GM12874 (cell line): ENCODE measurements at regions not wholly inside any gene's neighbourhood (a gene's known extent, or its start where the extent isn't known, plus 50 kb on each side); places are given as distances from the start of the nearest gene placed in this dataset.

Source experiments
- TF ChIP-seq, protein P1 (sequence below): IDR thresholded peaks from 2 replicates; pipeline ENCODE4 v1.5.1; 2011; ENCODE audit warnings: low read depth, mild to moderate bottlenecking, control low read depth, low read length, moderate library complexity; ENCODE audit not compliant: insufficient read depth

DNA sequence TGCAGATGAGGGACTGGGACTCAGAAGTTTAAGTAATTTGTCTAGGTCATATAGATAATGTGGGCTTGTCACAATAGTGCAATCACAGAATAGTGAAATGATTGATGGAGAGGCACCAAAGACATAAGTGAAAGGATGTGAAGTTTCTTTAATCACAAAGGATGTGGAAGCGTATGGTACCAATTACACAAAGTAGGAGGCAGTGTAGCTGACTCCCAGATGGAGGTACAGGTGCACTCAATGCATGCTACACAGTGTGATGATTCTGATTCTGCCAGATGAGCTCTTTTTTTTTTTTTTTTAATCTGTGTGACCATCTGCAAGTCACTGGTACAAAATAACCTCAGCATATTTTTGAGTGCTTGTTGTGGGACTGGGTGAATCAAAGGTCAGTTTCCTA lies 411.3 kb downstream of the SPRY1 start:
- TF ChIP-seq, protein P1, sequence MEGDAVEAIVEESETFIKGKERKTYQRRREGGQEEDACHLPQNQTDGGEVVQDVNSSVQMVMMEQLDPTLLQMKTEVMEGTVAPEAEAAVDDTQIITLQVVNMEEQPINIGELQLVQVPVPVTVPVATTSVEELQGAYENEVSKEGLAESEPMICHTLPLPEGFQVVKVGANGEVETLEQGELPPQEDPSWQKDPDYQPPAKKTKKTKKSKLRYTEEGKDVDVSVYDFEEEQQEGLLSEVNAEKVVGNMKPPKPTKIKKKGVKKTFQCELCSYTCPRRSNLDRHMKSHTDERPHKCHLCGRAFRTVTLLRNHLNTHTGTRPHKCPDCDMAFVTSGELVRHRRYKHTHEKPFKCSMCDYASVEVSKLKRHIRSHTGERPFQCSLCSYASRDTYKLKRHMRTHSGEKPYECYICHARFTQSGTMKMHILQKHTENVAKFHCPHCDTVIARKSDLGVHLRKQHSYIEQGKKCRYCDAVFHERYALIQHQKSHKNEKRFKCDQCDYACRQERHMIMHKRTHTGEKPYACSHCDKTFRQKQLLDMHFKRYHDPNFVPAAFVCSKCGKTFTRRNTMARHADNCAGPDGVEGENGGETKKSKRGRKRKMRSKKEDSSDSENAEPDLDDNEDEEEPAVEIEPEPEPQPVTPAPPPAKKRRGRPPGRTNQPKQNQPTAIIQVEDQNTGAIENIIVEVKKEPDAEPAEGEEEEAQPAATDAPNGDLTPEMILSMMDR: no peak

DNA sequence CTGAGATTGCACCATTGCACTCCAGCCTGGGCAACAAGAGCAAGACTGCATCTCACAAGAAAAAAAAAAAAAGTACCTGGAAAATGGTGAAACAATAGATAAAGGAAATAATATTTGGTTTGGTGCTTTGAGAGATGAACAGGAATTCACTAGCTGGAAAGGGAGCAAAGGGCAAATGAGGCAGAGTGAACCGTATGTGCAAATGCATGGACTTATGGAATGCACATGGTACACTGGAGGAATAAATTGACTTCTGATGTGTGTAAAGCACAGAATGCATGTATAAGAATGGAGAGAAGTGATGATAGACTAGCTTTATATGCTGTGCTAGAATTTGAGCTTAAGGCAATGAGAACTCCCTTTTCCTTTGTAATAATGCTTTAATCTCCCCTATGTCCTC lies 413.3 kb downstream of the SPRY1 start:
- TF ChIP-seq, protein P1: no peak

DNA sequence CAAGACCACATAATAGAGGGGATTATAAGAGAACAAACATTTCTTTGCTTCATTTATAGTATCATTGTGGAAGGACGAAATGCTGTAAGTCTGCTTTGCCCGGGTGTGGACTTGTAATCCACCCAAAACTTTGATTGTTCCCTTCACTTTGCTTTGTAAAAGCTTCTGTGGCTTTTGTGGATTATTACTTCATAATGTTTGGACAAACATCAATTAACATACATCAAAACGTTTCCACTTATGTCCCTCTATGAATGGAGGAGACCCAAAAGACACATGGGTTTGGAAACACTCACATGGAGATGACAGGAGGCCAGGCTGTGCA lies 415.4 kb downstream of the SPRY1 start:
- TF ChIP-seq, protein P1: no peak

DNA sequence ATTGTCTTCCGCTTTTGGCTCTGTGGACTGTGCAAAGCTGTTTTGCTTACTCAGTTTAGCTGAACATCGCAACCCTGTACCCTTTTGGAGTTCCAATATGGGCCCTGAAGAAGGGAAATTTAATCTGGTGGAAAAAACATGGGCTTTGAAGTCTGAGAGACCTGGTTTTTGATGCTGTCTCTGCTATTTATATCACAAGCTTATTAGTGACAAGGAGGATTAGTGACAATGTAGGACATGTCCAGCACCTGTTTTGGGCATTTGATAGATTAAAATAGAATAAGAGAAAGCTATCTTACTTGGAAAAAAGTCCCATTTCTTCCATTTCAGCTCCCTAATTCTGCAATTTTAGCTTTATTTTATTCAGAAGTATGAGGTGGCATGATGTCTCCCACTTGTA lies 417.3 kb downstream of the SPRY1 start:
- TF ChIP-seq, protein P1: no peak

DNA sequence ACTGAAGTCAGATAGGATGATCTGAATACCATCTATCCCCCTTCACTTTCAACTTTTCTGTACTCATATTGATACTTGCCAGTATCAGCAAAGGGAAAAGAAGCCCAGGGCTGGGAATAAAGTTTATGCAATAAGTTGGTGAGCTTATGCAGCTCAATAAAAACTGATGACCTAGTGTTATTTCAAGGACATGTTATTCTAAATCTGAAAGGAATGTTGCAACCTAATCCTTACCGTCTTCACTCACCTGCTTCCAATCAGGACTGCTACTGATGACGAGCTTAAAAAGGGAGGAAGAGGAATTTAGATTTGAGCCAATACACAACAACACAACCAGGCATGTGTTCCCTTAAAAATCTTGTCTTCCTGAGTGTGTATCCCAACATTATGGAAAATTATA lies 419.9 kb downstream of the SPRY1 start:
- TF ChIP-seq, protein P1: no peak

DNA sequence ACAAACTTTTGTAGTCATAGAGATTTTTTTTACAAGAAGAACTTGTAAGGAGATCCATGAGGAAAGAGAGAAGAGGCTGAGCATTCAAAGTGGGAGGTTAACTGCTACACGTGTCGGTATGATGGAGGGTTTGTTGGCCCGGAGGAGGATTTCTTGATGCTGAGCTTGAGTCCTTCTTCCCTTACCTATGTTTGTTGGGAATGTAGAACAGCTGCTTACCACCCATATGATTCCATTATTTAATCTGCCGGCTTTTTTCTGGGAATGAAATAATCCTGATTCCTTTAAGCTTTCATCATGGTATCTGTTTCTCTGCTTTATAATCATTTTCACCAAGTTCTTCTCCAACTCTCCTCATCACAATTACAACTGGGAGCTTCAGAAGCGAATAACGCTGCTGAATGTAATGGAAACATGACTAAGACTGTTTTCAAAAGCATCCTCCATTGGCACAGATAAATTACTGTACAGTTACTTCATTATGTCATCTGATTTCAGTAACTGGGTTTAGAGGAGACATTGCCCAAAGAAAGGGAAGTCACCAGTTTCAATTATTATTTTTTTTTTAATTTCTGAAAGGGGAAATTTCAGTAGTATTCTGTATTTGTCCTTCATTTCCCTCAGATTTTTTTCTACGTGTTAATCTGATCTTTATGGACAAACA lies 420.6 kb downstream of the SPRY1 start:
- TF ChIP-seq, protein P1: no peak

DNA sequence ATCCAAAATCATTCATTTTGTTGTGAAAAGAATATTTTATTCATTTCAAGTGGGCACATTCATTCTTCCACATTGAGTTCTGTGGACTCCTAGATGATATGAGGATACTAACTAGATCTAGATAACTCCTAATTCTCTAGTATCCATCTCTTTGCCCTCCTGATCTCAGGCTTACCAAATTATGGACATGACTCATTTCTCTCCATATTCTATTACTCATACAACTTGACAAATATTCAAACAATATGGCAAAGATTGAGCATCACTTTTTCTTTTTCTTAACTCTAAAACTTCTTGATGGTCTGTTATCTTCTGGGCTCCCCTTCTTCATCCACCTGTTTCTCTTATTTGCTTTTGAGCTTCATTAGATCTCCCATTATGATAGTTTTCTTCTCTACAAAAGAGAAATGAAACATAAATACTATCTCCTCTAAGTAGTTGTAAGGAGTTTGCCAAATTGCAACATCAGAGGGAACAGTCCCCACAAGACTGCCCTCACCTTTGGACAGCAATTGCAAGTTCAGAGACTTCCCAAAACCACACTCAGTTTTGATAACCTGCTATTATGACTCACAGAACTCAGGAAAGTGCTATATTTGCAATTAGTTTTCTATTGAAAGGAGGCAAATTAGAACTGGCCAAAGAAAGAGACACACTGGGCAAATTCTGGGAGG lies 422.9 kb downstream of the SPRY1 start:
- TF ChIP-seq, protein P1: no peak
